ENCODE measurements at regions not wholly inside any gene's neighbourhood (a gene's known extent, or its start where the extent isn't known, plus 50 kb on each side); places are given as distances from the start of the nearest gene placed in this dataset.

DNA sequence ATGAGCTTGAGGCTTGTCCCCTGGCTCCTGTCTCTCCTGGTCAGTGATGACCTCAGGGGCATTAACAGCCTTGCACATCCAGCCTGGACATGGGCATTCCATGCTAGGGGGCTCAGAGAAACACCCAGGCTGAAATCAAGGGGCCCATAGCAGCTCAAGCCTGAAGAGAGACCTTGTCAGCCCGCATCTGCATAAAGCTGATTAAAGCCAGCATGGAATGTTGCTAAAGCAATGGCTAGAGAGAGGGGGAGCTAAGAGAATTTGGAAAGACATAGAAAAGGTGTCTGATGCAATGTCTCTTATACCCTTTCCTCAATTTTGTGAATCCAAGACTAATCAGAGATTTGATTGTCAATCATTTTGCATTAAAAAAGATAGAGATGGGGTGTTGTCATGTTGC is 51.4 kb upstream of the WSCD1 start:
- no peak for FAIRE-seq
- DNase-seq (ENCODE audit: insufficient read length): no peak
- TF ChIP-seq POLR2A (IDR thresholded peaks at IDR 0.05; ENCODE audit: low read depth, low read length): no peak
- TF ChIP-seq TAF1 (IDR thresholded peaks at IDR 0.05; ENCODE audit: borderline replicate concordance, low read depth, low read length): no peak
- no peak for TF ChIP-seq POLR2AphosphoS5 (IDR thresholded peaks at IDR 0.05; ENCODE audit: low read depth, low read length)

DNA sequence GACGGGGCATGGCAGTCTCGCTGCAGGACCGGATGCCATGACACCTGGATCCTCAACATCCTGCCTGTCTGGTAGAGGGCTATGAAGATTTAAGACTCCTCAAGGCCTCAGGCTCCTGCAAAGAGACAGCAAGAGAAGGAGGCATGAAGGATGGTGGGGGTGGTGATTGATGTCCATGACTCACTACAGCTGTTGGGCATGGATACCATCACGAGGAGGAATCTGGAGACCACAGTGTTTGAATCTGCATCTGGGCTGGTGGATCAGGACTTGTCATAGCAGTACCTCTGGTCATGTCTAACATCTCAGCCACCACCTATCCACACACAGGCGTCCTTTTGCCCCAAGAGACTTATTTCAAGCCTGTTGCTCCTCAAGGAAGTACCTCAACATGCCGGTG is 50.2 kb upstream of the WSCD1 start:
- DNase-seq (ENCODE audit: insufficient read length) (no peak), FAIRE-seq (no peak)
- TF ChIP-seq POLR2AphosphoS5 (IDR thresholded peaks at IDR 0.05; ENCODE audit: low read depth, low read length): no peak
- TF ChIP-seq POLR2A (IDR thresholded peaks at IDR 0.05; ENCODE audit: low read depth, low read length): no peak
- no peak for TF ChIP-seq TAF1 (IDR thresholded peaks at IDR 0.05; ENCODE audit: borderline replicate concordance, low read depth, low read length)

DNA sequence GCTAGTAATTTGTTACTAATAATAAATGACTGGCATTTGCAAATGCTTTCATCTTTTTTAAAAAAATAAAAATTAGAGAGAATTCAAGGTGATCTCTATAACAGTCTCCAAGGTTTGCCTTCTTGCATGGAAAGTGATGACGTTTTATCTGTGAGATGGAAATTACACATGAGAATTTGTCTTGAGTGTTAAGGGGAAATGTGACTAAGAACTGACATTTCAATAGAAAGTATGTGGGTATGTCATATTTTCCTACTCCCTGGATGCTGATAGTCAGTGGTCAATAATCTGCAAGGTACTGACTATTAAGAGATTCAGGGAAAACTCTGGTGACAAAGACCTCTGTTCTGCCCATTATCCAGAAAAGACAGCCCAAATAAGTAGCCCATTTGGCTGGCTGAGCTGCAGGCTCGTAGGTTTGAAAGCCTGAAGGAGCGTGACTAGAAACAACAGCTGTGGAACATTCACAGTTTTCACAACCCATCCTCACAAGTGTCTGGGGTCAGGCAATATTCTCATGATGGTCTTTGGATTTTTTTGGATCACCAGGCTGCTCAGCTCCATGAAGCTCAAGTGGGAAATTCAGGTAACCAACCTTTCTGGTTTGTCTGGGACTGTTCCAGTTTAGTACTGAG is 49.7 kb upstream of the WSCD1 start:
- no peak for FAIRE-seq
- TF ChIP-seq TAF1 (IDR thresholded peaks at IDR 0.05; ENCODE audit: borderline replicate concordance, low read depth, low read length): no peak
- no peak for DNase-seq (ENCODE audit: insufficient read length)

All from GM12892 (cell line).